ENCODE measurements at regions not wholly inside any gene's neighbourhood (a gene's known extent, or its start where the extent isn't known, plus 50 kb on each side); places are given as distances from the start of the nearest gene placed in this dataset.

GRCh38 chr1:109826446-109826845 is 62.7 kb upstream of the EPS8L3 start:
- no peak for DNase-seq

- DNase-seq, result no peak
These were observed 60.8 kb upstream of the EPS8L3 start for GRCh38 chr1:109824349-109825115.

DNA sequence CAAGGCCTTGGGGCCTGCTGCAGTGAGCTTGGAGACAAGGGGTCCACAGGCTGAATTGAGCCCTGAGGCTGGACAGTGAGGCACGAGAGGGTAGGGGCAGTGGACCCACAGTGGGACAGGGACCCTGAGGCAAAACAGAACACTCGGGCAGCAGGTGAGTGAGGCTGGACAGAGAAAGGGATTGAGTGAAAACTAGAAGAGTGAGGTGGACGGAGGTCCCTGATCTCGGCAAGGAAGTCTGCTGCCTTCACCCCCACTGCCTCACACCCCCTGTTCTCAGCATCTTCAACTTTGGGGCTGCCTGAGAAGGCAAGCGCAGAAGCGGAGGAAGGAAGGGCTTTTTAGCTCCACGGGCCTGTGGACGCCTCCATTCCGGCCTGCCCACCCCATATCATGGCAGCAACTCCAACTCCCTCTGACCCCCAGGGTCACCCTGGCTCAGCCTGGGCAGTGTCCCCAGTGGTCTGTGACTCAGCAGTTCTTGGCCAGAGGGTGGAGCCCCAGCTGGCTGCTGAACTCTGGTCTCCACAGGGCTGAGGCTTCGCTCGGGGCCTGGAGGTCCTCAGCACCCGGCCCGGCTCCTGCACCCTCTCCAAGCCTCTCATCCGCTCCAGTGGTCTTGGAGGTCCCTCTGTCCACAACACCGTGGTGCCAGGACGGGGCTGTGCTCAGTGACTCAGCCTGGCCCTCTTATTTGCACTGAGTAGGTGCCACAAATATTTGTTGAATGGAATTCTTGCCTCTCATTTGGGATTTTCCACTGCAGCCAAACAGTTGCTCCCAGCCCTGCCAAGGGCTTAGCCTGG is 60.0 kb upstream of the EPS8L3 start:
- DNase-seq, result no peak

DNA sequence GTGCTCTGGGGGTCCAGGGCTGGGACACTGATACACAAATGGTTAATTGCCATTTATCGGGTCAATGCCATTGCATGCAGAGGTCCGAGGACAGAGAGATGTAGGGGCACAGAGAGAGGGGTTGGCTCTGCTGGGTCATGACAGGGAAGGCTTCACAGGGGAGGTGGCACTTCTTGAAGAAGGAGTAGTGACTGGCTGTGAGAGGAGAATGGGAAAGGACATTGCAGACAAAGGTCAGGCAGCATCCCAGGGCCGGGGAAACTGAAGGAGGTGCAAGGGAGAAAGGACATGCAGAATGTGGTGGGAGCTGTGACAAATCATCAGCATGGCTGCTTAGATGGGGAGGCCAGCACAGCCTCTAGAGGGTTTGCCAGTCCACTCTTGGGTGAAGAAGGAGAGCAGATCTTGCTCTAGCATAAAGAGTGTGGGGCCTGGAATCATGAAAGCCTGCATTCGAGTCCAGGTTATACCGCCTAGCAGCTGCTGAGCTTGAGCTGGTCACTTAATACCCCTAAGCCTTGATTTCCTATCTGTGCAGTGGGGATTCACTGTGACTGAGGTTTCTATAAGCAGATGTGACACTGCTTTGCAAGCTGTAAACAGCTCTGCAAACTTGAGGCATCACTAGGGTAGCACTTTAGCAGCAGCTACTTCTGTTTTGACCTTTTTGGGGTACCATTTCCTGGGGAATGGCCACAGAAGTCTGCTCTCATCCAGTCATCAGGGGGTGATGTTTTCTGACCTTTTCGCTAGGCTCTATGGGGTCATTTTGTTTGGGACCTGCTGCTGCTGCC is 59.2 kb upstream of the EPS8L3 start:
- DNase-seq, result no peak

DNA sequence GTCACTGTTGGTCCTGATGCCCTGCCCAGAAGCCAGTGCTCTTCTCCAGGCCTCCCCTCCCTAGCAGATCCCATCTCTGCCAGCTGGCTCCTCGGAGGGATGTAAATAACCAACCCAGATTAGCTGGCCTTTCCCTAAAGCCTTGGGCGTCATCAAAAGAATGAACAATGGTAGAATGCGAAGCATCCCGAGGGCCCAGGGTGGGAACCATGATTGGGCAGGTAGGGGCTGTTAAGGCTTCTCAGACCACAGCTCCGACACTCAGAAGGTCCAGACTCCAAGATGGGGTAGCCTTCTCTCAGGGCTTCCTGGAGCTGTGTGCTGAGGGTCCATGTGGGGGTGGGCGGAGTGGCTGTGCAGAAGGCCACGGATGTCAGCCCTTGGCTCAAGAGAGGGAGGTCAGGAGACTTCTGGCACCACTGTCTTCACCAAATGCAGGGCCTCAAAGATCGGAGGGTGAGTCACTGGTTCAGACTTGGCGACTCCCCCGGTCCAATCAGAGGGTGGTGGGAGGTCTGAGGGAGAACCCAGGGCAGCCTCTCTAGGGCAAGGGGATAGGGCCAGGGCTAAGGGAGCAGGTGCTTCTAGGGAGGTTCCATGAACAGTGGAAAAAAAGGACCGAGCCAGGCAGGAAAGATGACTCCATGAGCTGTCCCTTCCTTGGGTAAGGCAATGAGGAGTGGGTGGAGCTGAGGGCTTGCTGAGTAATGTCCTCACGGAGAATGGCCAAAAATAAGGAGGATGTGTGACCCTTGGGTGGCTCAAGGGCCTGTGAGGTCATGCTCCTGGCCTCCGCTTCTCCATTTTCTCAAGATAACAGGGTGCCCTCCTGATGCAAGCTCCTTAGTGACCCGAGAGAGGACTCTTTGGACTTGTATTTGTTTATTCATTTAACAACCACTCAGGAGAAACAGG is 58.4 kb upstream of the EPS8L3 start:
- no peak for DNase-seq

- no peak for DNase-seq
These were observed 57.5 kb upstream of the EPS8L3 start for GRCh38 chr1:109821221-109821669.

DNA sequence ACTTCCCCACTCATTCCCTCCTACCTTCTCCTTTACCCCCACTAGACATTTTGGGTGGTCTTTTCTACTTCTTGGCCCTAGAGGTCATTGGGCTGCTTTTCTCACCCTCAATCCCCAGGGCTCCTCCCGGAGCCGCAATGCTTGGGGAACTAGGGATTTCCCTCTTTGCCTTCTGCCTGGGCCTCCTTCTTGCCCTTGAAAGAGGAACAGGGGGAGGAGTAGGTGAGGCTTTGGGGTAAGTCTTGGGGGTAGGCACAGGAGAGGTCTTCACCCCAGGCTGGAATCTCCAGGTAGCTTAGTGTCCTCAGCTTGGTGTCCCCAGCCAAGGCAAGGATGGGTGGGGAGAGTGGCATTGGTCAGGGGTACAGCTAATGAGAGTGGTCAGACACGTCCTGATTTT is 56.2 kb upstream of the EPS8L3 start:
- no peak for DNase-seq

GRCh38 chr1:109818988-109819764 is 55.5 kb upstream of the EPS8L3 start:
- no peak for DNase-seq

DNA sequence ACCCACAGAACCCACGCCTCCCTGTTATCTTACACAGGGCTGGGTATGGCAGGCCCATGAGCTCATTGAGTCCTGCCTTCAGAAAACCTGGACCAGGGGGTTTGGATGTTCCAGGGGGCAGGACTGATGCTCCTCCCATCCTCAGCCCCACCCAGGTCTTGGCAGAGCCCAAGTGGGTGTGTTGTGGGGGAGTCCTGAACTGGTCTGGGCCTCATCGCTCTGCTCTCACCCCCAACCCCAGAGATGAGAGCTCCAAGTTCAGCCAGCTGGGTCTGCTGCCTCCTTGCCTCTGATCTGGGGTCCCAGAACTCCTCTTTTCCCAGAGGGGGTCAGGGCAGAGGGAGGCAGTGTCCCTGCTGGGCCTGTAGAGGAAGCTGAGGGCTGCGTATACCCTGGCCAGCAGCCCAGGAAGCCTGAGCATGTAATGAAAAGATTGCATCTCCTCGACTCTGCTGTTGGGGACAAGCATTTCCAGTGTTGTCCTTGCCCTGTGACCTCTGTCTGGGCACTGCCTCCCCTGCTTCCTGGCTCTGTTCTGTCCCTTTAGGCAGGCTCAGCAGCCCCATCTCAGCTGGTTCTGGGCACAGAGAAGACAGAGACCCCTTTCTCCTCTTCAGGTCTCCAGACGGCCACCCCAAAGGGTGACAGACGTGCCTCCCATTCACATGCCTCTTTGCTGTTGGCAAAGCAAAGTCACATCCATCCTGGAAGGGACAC is 54.7 kb upstream of the EPS8L3 start:
- no peak for DNase-seq

DNA sequence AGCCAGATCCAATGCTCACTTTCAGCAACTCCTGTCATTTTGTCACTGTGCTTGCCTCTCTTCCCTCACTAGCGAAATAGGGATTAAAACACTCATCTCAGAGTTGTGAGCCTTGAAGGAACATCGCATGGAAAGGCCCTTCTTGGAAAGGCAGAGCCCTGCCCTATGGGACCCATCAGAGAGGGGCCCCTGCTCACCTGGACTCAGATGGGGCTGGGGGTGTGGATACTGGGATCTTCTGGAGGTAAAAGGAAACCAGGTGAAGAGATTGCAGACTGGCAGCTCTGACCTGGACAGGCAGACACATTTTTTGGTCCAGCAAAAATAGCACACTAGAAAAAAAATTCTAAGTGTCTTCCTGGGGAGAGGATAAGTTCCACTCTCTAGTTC is 54.2 kb upstream of the EPS8L3 start:
- DNase-seq, result no peak

DNA sequence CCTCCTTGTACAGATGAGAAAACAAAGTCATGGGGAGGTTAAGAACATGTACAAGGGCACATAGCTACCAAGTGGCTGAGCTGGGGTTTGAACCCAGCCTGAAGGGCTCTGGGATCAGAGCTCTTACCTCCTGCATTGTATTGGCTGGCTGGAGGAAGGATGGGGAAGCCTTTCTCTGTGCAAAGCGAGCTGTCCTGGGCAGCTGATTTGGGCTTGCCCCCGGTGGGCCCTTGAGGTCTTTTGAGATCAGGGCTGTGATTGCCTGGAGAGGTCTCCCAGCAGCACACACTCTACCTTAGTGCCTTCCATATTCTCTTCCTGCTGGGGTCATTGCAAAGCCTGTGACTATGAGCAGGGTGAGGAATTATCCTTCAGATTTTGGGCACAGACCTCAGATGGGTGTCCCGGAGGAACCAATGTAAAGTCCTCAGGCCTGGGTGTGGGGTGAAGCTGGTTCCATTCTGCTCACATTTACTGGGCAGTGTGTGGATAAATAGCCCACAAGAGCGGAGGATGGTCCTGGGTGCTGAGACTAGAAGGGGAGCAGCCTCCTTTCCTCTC is 53.3 kb upstream of the EPS8L3 start:
- DNase-seq, result no peak

DNA sequence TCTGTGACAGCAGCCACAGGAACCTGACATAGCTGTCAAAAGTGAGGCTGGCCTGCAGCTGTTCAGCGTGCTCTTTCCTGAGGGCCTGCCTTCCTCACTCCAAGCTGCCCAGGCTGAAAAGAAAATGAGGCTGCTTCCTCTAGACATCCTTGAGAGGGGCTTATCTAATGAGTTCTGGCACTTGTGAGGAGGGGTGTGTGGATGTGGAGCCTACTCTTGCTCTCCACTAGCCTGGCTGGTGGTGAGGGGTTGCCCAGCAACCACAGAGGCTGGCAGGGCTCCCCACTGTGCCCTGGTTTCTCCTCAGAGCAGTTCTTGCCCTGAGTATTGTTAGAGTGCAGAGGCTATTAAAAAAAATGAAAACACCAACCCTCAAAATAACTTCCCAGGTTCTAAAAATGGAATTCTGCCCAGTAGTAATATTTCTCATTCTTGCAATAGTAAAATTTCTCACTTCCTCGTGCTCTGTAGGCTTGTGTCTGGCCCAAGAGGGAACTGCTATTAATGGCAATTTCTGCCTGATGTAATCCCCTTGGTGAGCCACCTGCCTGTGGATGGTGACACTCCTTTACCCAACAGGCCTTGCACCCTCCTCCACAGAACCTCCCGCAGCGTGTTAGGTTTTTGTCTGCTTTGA is 52.6 kb upstream of the EPS8L3 start:
- DNase-seq, result peak; percentile 76

DNA sequence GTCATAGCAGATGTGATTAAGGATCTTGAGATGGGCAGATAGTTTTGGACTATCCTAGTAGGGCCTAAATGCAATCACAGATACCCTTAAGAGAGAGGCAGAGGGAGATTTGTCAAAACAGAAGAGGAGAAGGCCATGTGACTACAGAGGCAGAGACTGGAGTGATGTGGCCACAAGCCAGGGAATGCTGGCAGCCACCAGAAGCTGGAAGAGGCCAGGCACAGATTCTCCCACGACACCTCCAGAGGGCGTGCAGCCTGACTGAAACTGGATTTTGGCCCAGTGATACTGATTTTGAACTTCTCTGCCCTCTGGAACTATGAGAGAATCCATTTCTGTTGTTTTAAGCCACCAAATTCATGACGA is 52.1 kb upstream of the EPS8L3 start:
- DNase-seq, result no peak

DNA sequence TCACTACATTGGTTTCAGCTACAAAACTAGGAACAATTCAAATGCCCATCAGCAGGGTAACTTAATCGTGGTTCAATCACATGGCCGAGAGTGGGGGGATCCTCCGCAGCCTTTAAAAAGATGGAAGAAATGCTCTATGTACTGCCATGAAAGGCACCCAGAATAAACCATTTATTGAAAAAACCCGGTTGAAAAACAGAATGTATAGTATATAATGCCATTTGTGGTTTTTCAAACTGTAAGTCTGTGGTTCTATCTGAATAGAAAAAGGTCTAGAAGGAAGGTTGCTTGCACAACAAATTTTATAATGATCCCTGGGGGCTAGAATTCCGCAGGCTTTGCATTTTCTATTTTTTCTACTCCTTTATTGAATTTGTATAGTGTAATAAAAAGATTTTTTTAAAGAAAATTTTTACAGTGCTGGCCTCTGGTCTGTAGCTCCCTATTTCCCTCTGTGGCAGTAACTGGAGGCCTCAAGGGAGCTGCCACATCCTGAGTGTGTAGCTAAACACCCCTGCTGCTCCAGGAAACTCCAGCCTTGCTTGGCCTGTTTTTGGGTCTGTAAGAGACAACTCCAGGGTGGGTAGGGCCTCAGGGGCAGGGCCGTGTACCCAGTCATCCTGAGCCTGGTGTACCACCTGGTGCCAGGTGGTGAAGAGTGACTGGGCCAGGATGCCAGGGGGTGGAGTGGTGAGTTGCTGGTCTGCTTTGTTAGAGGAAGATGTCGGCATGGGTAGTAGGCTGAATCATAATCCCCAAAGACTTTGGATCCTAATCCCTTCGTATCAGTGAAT is 51.5 kb upstream of the EPS8L3 start:
- DNase-seq, result no peak

DNA sequence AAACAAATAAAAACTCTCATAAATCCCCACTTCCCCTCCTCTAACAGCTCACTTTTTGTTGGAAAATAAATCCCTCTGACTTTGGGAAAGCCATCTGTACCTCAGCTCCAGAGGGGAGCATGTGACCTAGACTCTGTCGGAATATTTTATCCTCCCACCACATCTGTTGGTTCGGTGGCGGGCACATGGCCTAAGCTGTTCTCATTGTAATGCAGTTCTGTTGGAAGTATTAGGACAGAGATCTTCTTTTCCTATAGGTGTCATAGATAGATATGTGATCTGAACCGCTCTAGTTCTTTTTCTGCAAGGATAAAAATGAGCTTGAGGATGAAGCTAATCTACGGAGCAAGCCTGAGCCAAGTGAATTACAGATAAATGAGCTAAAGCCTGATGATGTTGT is 50.5 kb upstream of the EPS8L3 start:
- no peak for DNase-seq
